H9 (cell line): ENCODE measurements at regions not wholly inside any gene's neighbourhood (a gene's known extent, or its start where the extent isn't known, plus 50 kb on each side); places are given as distances from the start of the nearest gene placed in this dataset.

Experiments
- DNase-seq: peaks from one replicate; pipeline ENCODE4 v3.0.0-alpha.2; 2017
- H2AFZ ChIP-seq: one replicate; pipeline ENCODE4 v1.6.1; 2013; ENCODE audit warnings: mild to moderate bottlenecking, low read length, control low read depth, moderate library complexity
- H2AK5ac ChIP-seq: 2 replicates; pipeline ENCODE4 v1.6.1; 2013; ENCODE audit warnings: low read length, control low read depth, mixed read lengths; ENCODE audit not compliant: insufficient read length
- H2BK120ac ChIP-seq: one replicate; pipeline ENCODE4 v1.6.1; 2013; ENCODE audit warnings: low read depth, mild to moderate bottlenecking, low read length, control low read depth, inconsistent platforms; ENCODE audit not compliant: poor library complexity, severe bottlenecking
- H2BK12ac ChIP-seq: 2 replicates; pipeline ENCODE4 v1.6.1; 2013; ENCODE audit warnings: low read length, control low read depth, mixed read lengths, low read depth; ENCODE audit not compliant: insufficient read length
- H2BK15ac ChIP-seq: 2 replicates; pipeline ENCODE4 v1.6.1; 2013; ENCODE audit warnings: low read depth, low read length, control low read depth
- H2BK20ac ChIP-seq: one replicate; pipeline ENCODE4 v1.6.1; 2013; ENCODE audit warnings: low read depth, mild to moderate bottlenecking, low read length, control low read depth, inconsistent platforms; ENCODE audit not compliant: poor library complexity, severe bottlenecking
- H2BK5ac ChIP-seq: 2 replicates; pipeline ENCODE4 v1.6.1; 2013; ENCODE audit warnings: low read length, control low read depth, mixed read lengths; ENCODE audit not compliant: insufficient read length
- H3K14ac ChIP-seq: 2 replicates; pipeline ENCODE4 v1.6.1; 2013; ENCODE audit warnings: low read length, control low read depth; ENCODE audit not compliant: insufficient read depth
- H3K18ac ChIP-seq: 2 replicates; pipeline ENCODE4 v1.6.1; 2013; ENCODE audit warnings: low read depth, mild to moderate bottlenecking, mixed read lengths, low read length, control low read depth; ENCODE audit not compliant: insufficient read length
- H3K23ac ChIP-seq: 2 replicates; pipeline ENCODE4 v1.6.1; 2013; ENCODE audit warnings: low read length, control low read depth, mixed read lengths, low read depth; ENCODE audit not compliant: insufficient read length
- H3K23me2 ChIP-seq: 2 replicates; pipeline ENCODE4 v1.6.1; 2013; ENCODE audit warnings: low read depth, mild to moderate bottlenecking, mixed read lengths, low read length, control low read depth; ENCODE audit not compliant: insufficient read length, poor library complexity, severe bottlenecking
- H3K27ac ChIP-seq: 2 replicates; pipeline ENCODE4 v1.5.1; 2013; ENCODE audit warnings: low read length, control low read depth, mixed read lengths, low read depth; ENCODE audit not compliant: insufficient read length
- H3K27me3 ChIP-seq: 2 replicates; pipeline ENCODE4 v1.6.1; 2013; ENCODE audit warnings: low read length, control low read depth, inconsistent platforms; ENCODE audit not compliant: insufficient read depth
- H3K4ac ChIP-seq: 2 replicates; pipeline ENCODE4 v1.6.1; 2013; ENCODE audit warnings: low read depth, mild to moderate bottlenecking, control low read depth, inconsistent platforms, low read length, moderate library complexity
- H3K4me1 ChIP-seq: 2 replicates; pipeline ENCODE4 v1.6.1; 2013; ENCODE audit warnings: low read length, control low read depth, inconsistent platforms; ENCODE audit not compliant: insufficient read depth
- H3K4me2 ChIP-seq: 2 replicates; pipeline ENCODE4 v1.6.1; 2013; ENCODE audit warnings: low read length, control low read depth, mixed read lengths; ENCODE audit not compliant: insufficient read length, insufficient read depth
- H3K56ac ChIP-seq: 2 replicates; pipeline ENCODE4 v1.6.1; 2013; ENCODE audit warnings: low read depth, mild to moderate bottlenecking, mixed read lengths, low read length, control low read depth; ENCODE audit not compliant: insufficient read length
- H3K79me1 ChIP-seq: 2 replicates; pipeline ENCODE4 v1.6.1; 2013; ENCODE audit warnings: low read depth, mild to moderate bottlenecking, moderate library complexity, low read length, control low read depth, inconsistent platforms; ENCODE audit not compliant: insufficient read depth, poor library complexity, severe bottlenecking
- H3K79me2 ChIP-seq: 2 replicates; pipeline ENCODE4 v1.6.1; 2013; ENCODE audit warnings: low read length, control low read depth, inconsistent platforms; ENCODE audit not compliant: insufficient read depth
- H3K9ac ChIP-seq: 2 replicates; pipeline ENCODE4 v1.6.1; 2013; ENCODE audit warnings: low read length, control low read depth, mixed read lengths; ENCODE audit not compliant: insufficient read length; ENCODE audit errors: extremely low read depth
- H3K9me3 ChIP-seq: one replicate; pipeline ENCODE4 v1.6.1; 2013; ENCODE audit warnings: low read depth, low read length, inconsistent platforms; ENCODE audit not compliant: control insufficient read depth
- H3T11ph ChIP-seq: one replicate; pipeline ENCODE4 v1.6.1; 2013; ENCODE audit warnings: mild to moderate bottlenecking, low read length, control low read depth, inconsistent platforms
- H4K20me1 ChIP-seq: one replicate; pipeline ENCODE4 v1.6.1; 2013; ENCODE audit not compliant: control insufficient read depth, insufficient read length, insufficient read depth
- H4K5ac ChIP-seq: 2 replicates; pipeline ENCODE4 v1.6.1; 2013; ENCODE audit warnings: low read depth, mild to moderate bottlenecking, mixed read lengths, low read length, control low read depth; ENCODE audit not compliant: insufficient read length
- H4K8ac ChIP-seq: replicated peaks from 2 replicates; pipeline ENCODE4 v1.6.1; 2013; ENCODE audit warnings: low read length, control low read depth, mixed read lengths, low read depth; ENCODE audit not compliant: insufficient read length
- H4K91ac ChIP-seq: 2 replicates; pipeline ENCODE4 v1.6.1; 2013; ENCODE audit warnings: low read depth, mild to moderate bottlenecking, moderate library complexity, mixed read lengths, low read length, control low read depth; ENCODE audit not compliant: insufficient read length
- H3K27ac Mint-ChIP-seq, 3 experiments: 2 replicates in 2 of 3; 3 replicates in 1 of 3; pipeline ENCODE4 v1.8.0; 2020 to 2021; ENCODE audit warnings: mixed read lengths in 3 of 3, mild to moderate bottlenecking in 1 of 3, moderate library complexity in 1 of 3
- H3K27me3 Mint-ChIP-seq: 2 replicates; pipeline ENCODE4 v1.8.0; 2021; ENCODE audit warnings: low read depth, mild to moderate bottlenecking, moderate library complexity, mixed read lengths
- H3K36me3 Mint-ChIP-seq, 3 experiments: 2 replicates in 2 of 3; 3 replicates in 1 of 3; pipeline ENCODE4 v1.8.0; 2020 to 2021; ENCODE audit warnings: low read depth in 3 of 3, mixed read lengths in 3 of 3; ENCODE audit not compliant: insufficient read depth in 1 of 3
- H3K4me1 Mint-ChIP-seq, 2 experiments: 2 replicates each; pipeline ENCODE4 v1.8.0; 2020; ENCODE audit warnings: mixed read lengths in 2 of 2
- H3K4me3 Mint-ChIP-seq, 2 experiments: 2 replicates in 1 of 2; 3 replicates in 1 of 2; pipeline ENCODE4 v1.8.0; 2020 to 2021; ENCODE audit warnings: mild to moderate bottlenecking in 2 of 2, mixed read lengths in 2 of 2, moderate library complexity in 1 of 2
- H3K9me3 Mint-ChIP-seq, 2 experiments: 2 replicates in 1 of 2; 3 replicates in 1 of 2; pipeline ENCODE4 v1.8.0; 2020; ENCODE audit warnings: mild to moderate bottlenecking in 2 of 2, mixed read lengths in 2 of 2, moderate library complexity in 1 of 2
- CTCF ChIP-seq: fragments of 200-600 bp; sonication (generic); conservative IDR thresholded peaks from 3 replicates; pipeline ENCODE4 v1.8.0; 2021; ENCODE audit warnings: antibody characterized with exemption, mild to moderate bottlenecking
- WGBS: extraction: QIAGEN DNeasy Blood & Tissue Kit; methylation state at CpG from one replicate; pipeline ENCODE4 v1.1.7; 2013; ENCODE audit warnings: missing lambda C conversion rate, low lambda C conversion rate, mixed read lengths; ENCODE audit not compliant: insufficient read length; ENCODE audit errors: extremely low coverage; 5-methylcytosine and 5-hydroxymethylcytosine counted together

- Histone ChIP-seq H2AFZ (no peak overlapping the region), H2BK12ac (no peak overlapping the region), H3K4me1 (no peaks in the 10 kb centered on the region), H2BK120ac (no peak overlapping the region), H4K8ac (no peak overlapping the region), H3K56ac (no peak overlapping the region), H4K20me1 (no peaks in the 10 kb centered on the region), H4K91ac (no peak overlapping the region), H3K18ac (no peak overlapping the region), H3K79me2 (no peaks in the 10 kb centered on the region; the same call in 1 of the 2 replicates), H3K9me3 (no peaks in the 10 kb centered on the region), H3K9ac (no peak overlapping the region), H3T11ph (no peak overlapping the region), H3K14ac (no peak overlapping the region), H3K4me2 (no peak overlapping the region), H3K79me1 (no peaks in the 10 kb centered on the region), H3K27me3 (no peaks in the 10 kb centered on the region), H2BK5ac (no peak overlapping the region), H2BK20ac (no peak overlapping the region), H3K23ac (no peak overlapping the region), H3K4ac (no peak overlapping the region), H4K5ac (no peak overlapping the region), H2AK5ac (no peak overlapping the region), H2BK15ac (no peak overlapping the region), H3K27ac (no peak overlapping the region), H3K23me2 (no peaks in the 10 kb centered on the region)
- no peak for TF ChIP-seq CTCF
- H3K4me3 Mint-ChIP-seq: no peak overlapping the region
- no peaks in the 10 kb centered on the region for H3K36me3 Mint-ChIP-seq
- no peaks in the 10 kb centered on the region for H3K9me3 Mint-ChIP-seq
- H3K27me3 Mint-ChIP-seq: peaks cover 19% of the 10 kb centered on the region
- no peak overlapping the region for H3K27ac Mint-ChIP-seq
- no peak for DNase-seq
- WGBS: no CpG with 5 or more reads among the region's 5 CpGs
- peaks cover 7 to 8% of the 10 kb centered on the region in 2 experiments; a peak in 3 of 4 replicates for H3K4me1 Mint-ChIP-seq
Observed at GRCh38 chr1:232695621-232696385, 65.9 kb upstream of the SIPA1L2 start.
